Liver (tissue), 8 donors: ENCODE measurements at regions not wholly inside any gene's neighbourhood (a gene's known extent, or its start where the extent isn't known, plus 50 kb on each side); places are given as distances from the start of the nearest gene placed in this dataset.

Experiments
- DNase-seq: peaks from one replicate; pipeline ENCODE4 v3.0.0-alpha.2; 2017; ENCODE audit warnings: low spot score
- H3K27ac ChIP-seq, 2 donors: one replicate each; pipeline ENCODE4 v1.7.0; 2013; ENCODE audit warnings: inconsistent platforms in 2 of 2, low read length in 2 of 2, control low read depth in 1 of 2, low read depth in 1 of 2, mild to moderate bottlenecking in 1 of 2
- H3K27me3 ChIP-seq, 4 donors: one replicate each; pipeline versions ENCODE4 v1.6.1 to v1.7.0; 2013; ENCODE audit warnings: low read length in 3 of 4, inconsistent platforms in 1 of 4, mild to moderate bottlenecking in 1 of 4, moderate library complexity in 1 of 4; ENCODE audit not compliant: control insufficient read depth in 4 of 4, insufficient read depth in 4 of 4
- H3K36me3 ChIP-seq, 4 donors: one replicate each; pipeline versions ENCODE4 v1.6.1 to v1.7.0; 2013; ENCODE audit warnings: low read length in 3 of 4, mild to moderate bottlenecking in 3 of 4, low read depth in 1 of 4, moderate library complexity in 1 of 4; ENCODE audit not compliant: control insufficient read depth in 4 of 4, insufficient read depth in 3 of 4
- H3K4me1 ChIP-seq, 4 donors: one replicate each; pipeline versions ENCODE4 v1.6.1 to v1.7.0; 2013; ENCODE audit warnings: low read length in 3 of 4, mild to moderate bottlenecking in 3 of 4, moderate library complexity in 1 of 4; ENCODE audit not compliant: control insufficient read depth in 4 of 4, insufficient read depth in 4 of 4
- H3K4me3 ChIP-seq, 3 donors: one replicate each; pipeline versions ENCODE4 v1.6.1 to v1.7.0; 2013; ENCODE audit warnings: low read length in 3 of 3, control low read depth in 1 of 3, low read depth in 1 of 3, mild to moderate bottlenecking in 1 of 3
- H3K9ac ChIP-seq, 2 donors: one replicate each; pipeline ENCODE4 v1.7.0; 2013; ENCODE audit warnings: low read length in 2 of 2, mild to moderate bottlenecking in 2 of 2, moderate library complexity in 2 of 2, control low read depth in 1 of 2, low read depth in 1 of 2
- H3K9me3 ChIP-seq, 4 donors: one replicate each; pipeline versions ENCODE4 v1.6.1 to v1.7.0; 2013; ENCODE audit warnings: low read length in 3 of 4; ENCODE audit not compliant: control insufficient read depth in 4 of 4
- EGR1 ChIP-seq, 2 donors: IDR thresholded peaks; 2 replicates each; pipeline ENCODE4 v1.6.1; 2016 to 2018; ENCODE audit warnings: antibody characterized with exemption in 2 of 2, low read depth in 2 of 2
- FOXA1 ChIP-seq: IDR thresholded peaks from 2 replicates; pipeline ENCODE4 v1.6.1; 2016; ENCODE audit warnings: antibody characterized with exemption
- FOXA2 ChIP-seq: IDR thresholded peaks from 2 replicates; pipeline ENCODE4 v1.6.1; 2016; ENCODE audit warnings: antibody characterized with exemption
- GABPA ChIP-seq, 2 donors: IDR thresholded peaks in 1 of 2; conservative IDR thresholded peaks in 1 of 2; 2 replicates each; pipeline ENCODE4 v1.6.1; 2016; ENCODE audit warnings: antibody characterized with exemption in 2 of 2, mild to moderate bottlenecking in 1 of 2, moderate library complexity in 1 of 2
- HNF4A ChIP-seq, 2 donors: conservative IDR thresholded peaks; 2 replicates each; pipeline ENCODE4 v1.6.1; 2016; ENCODE audit warnings: antibody characterized with exemption in 2 of 2, mild to moderate bottlenecking in 2 of 2
- NR2F2 ChIP-seq: IDR thresholded peaks from 2 replicates; pipeline ENCODE4 v1.6.1; 2016; ENCODE audit warnings: antibody characterized with exemption
- SP1 ChIP-seq: IDR thresholded peaks from 2 replicates; pipeline ENCODE4 v1.6.1; 2018; ENCODE audit warnings: antibody characterized with exemption, mild to moderate bottlenecking
- YY1 ChIP-seq: IDR thresholded peaks from 2 replicates; pipeline ENCODE4 v1.6.1; 2016; ENCODE audit warnings: antibody characterized with exemption, mild to moderate bottlenecking
- WGBS: extraction: QIAGEN DNeasy Blood & Tissue Kit; methylation state at CpG from one replicate; pipeline ENCODE4 v1.1.7; 2013; 5-methylcytosine and 5-hydroxymethylcytosine counted together
- TF ChIP-seq, protein P1 (sequence below): IDR thresholded peaks from 2 replicates; pipeline ENCODE4 v1.6.1; 2016; ENCODE audit warnings: antibody characterized with exemption
- TF ChIP-seq, protein P2 (sequence below): IDR thresholded peaks from 2 replicates; pipeline ENCODE4 v1.6.1; 2016; ENCODE audit warnings: antibody characterized with exemption
- TF ChIP-seq, protein P3 (sequence below): IDR thresholded peaks from 2 replicates; pipeline ENCODE4 v1.6.1; 2016; ENCODE audit warnings: antibody characterized with exemption, mild to moderate bottlenecking
- TF ChIP-seq, protein P4 (sequence below): IDR thresholded peaks from 2 replicates; pipeline ENCODE4 v1.6.1; 2016; ENCODE audit warnings: antibody characterized with exemption
- TF ChIP-seq, protein P5 (sequence below): fragments of 150-350 bp; IDR thresholded peaks from 2 replicates; pipeline ENCODE4 v1.5.1; 2017; ENCODE audit warnings: improper control_type of control experiment, low read depth, low read length; ENCODE audit not compliant: missing input control
- donor health status: healthy.
- donor health status: healthy.
- donor health status: healthy.
- donor health status: healthy.
- donor health status: healthy.

DNA sequence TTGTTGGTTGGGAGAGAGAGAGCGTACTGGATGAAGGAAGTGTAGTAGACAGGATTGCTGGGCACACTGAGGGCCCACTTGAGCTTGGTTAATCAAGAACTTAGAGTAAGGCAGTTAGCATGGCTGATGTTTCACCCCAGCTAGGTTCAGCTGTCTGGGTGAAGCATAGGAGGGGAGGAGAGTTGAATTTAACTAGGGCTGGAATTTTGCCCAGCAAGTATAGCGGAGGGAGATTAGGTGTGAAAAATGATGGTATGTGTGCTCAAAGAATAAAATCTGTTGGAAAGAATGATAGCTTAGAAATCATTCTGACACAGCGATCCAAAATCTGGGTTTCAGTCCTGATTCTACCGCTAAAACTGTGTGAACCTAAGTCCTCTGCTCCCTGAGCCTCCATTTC is 461.5 kb upstream of the PROX1 start (continued):
- TF ChIP-seq, protein P1, sequence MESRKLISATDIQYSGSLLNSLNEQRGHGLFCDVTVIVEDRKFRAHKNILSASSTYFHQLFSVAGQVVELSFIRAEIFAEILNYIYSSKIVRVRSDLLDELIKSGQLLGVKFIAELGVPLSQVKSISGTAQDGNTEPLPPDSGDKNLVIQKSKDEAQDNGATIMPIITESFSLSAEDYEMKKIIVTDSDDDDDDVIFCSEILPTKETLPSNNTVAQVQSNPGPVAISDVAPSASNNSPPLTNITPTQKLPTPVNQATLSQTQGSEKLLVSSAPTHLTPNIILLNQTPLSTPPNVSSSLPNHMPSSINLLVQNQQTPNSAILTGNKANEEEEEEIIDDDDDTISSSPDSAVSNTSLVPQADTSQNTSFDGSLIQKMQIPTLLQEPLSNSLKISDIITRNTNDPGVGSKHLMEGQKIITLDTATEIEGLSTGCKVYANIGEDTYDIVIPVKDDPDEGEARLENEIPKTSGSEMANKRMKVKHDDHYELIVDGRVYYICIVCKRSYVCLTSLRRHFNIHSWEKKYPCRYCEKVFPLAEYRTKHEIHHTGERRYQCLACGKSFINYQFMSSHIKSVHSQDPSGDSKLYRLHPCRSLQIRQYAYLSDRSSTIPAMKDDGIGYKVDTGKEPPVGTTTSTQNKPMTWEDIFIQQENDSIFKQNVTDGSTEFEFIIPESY = no peak
- TF ChIP-seq FOXA1 (no peak), HNF4A (conservative IDR thresholded peaks at IDR 0.05) (no peak)

DNA sequence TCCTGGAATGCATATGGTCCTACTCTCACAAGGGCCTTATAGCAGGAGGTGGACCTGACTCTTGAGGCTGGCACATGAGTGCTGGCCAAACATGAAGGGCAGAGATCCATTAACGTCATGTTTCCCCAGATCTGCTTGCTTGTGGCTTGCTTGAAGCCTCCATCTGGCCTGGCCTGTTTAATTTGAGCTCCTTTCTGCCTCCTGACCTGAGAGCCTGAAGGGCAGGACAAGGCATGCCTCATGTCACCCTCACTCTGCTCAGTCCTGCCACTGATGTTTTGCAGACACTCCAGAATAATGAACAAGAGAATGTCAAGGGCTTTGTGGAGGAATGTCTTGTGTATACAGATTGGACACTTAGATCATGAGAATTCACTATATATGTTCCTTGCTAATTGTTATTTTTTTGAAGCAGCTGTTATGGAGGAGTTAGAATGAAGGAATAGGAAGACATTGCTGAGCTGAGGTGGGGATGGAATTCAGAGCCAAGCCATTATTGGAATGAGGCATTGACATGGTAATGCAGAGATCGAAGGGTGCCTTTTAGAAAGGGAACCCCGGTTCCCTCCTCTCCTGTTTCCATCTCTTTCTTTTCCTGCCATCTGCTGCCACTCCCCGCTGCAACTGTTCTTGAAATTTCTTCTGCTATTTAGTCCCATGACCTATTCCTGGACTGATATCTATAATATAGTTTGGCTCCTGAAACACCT is 457.0 kb upstream of the PROX1 start:
- H3K27ac ChIP-seq = no peak overlapping the region
- WGBS = 89% methylated on average over 4 of the region's 4 CpGs

More for the DNA sequence above, 457.0 kb upstream of the PROX1 start:
- Histone ChIP-seq H3K27me3 (no peaks in the 10 kb centered on the region), H3K36me3 (no peaks in the 10 kb centered on the region), H3K9me3 (no peaks in the 10 kb centered on the region), H3K4me3 (no peak overlapping the region), H3K4me1 (no peaks in the 10 kb centered on the region), H3K9ac (no peak overlapping the region)
- TF ChIP-seq, protein P2, sequence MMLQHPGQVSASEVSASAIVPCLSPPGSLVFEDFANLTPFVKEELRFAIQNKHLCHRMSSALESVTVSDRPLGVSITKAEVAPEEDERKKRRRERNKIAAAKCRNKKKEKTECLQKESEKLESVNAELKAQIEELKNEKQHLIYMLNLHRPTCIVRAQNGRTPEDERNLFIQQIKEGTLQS = no peak
- TF ChIP-seq SP1 (no peak), EGR1 (IDR thresholded peaks at IDR 0.05; ENCODE audit: low read depth in 2 of 2) (no peak), YY1 (no peak), NR2F2 (no peak), GABPA (IDR thresholded peaks at IDR 0.05 in 1 of 2, conservative IDR thresholded peaks at IDR 0.05 in 1 of 2) (no peak), FOXA1 (no peak), FOXA2 (no peak), HNF4A (conservative IDR thresholded peaks at IDR 0.05) (no peak)
- TF ChIP-seq, protein P3, sequence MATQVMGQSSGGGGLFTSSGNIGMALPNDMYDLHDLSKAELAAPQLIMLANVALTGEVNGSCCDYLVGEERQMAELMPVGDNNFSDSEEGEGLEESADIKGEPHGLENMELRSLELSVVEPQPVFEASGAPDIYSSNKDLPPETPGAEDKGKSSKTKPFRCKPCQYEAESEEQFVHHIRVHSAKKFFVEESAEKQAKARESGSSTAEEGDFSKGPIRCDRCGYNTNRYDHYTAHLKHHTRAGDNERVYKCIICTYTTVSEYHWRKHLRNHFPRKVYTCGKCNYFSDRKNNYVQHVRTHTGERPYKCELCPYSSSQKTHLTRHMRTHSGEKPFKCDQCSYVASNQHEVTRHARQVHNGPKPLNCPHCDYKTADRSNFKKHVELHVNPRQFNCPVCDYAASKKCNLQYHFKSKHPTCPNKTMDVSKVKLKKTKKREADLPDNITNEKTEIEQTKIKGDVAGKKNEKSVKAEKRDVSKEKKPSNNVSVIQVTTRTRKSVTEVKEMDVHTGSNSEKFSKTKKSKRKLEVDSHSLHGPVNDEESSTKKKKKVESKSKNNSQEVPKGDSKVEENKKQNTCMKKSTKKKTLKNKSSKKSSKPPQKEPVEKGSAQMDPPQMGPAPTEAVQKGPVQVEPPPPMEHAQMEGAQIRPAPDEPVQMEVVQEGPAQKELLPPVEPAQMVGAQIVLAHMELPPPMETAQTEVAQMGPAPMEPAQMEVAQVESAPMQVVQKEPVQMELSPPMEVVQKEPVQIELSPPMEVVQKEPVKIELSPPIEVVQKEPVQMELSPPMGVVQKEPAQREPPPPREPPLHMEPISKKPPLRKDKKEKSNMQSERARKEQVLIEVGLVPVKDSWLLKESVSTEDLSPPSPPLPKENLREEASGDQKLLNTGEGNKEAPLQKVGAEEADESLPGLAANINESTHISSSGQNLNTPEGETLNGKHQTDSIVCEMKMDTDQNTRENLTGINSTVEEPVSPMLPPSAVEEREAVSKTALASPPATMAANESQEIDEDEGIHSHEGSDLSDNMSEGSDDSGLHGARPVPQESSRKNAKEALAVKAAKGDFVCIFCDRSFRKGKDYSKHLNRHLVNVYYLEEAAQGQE = no peak
- TF ChIP-seq, protein P4, sequence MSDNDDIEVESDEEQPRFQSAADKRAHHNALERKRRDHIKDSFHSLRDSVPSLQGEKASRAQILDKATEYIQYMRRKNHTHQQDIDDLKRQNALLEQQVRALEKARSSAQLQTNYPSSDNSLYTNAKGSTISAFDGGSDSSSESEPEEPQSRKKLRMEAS = no peak
- TF ChIP-seq, protein P5, sequence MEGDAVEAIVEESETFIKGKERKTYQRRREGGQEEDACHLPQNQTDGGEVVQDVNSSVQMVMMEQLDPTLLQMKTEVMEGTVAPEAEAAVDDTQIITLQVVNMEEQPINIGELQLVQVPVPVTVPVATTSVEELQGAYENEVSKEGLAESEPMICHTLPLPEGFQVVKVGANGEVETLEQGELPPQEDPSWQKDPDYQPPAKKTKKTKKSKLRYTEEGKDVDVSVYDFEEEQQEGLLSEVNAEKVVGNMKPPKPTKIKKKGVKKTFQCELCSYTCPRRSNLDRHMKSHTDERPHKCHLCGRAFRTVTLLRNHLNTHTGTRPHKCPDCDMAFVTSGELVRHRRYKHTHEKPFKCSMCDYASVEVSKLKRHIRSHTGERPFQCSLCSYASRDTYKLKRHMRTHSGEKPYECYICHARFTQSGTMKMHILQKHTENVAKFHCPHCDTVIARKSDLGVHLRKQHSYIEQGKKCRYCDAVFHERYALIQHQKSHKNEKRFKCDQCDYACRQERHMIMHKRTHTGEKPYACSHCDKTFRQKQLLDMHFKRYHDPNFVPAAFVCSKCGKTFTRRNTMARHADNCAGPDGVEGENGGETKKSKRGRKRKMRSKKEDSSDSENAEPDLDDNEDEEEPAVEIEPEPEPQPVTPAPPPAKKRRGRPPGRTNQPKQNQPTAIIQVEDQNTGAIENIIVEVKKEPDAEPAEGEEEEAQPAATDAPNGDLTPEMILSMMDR = no peak
- TF ChIP-seq, protein P1 = no peak
- no peak for DNase-seq
